ENCODE measurements at regions not wholly inside any gene's neighbourhood (a gene's known extent, or its start where the extent isn't known, plus 50 kb on each side); places are given as distances from the start of the nearest gene placed in this dataset.

GRCh38 chr1:59062743-59063142, 234.2 kb upstream of the FGGY start:
- no peak for TF ChIP-seq CTCF (IDR thresholded peaks at IDR 0.05)
- TF ChIP-seq POLR2A (IDR thresholded peaks at IDR 0.05): no peak

All from thyroid gland (tissue), 4 donors.